Vagina (tissue), 2 donors: ENCODE measurements at regions not wholly inside any gene's neighbourhood (a gene's known extent, or its start where the extent isn't known, plus 50 kb on each side); places are given as distances from the start of the nearest gene placed in this dataset.

Experiments used
- POLR2A ChIP-seq, 2 donors: fragments of 450-650 bp; IDR thresholded peaks; one replicate each; pipeline ENCODE4 v1.6.1; 2017; ENCODE audit warnings: antibody characterized with exemption in 2 of 2, mild to moderate bottlenecking in 2 of 2, moderate library complexity in 2 of 2
- POLR2AphosphoS5 ChIP-seq, 2 donors: sonication (generic); formaldehyde crosslinking; IDR thresholded peaks; one replicate each; pipeline ENCODE4 v1.9.0; 2017; ENCODE audit warnings: antibody characterized with exemption in 2 of 2, mild to moderate bottlenecking in 2 of 2, low read depth in 1 of 2; ENCODE audit not compliant: insufficient read depth in 1 of 2
- TF ChIP-seq, protein P1 (sequence below), 3 experiments: fragments of 450-650 bp in 2 of 3; fragments of 200-600 bp in 1 of 3; sonication (generic) in 1 of 3; IDR thresholded peaks; one replicate each; pipeline ENCODE4 v1.5.1; 2017 to 2019; ENCODE audit warnings: antibody characterized with exemption in 3 of 3, mild to moderate bottlenecking in 2 of 3, moderate library complexity in 2 of 3

DNA sequence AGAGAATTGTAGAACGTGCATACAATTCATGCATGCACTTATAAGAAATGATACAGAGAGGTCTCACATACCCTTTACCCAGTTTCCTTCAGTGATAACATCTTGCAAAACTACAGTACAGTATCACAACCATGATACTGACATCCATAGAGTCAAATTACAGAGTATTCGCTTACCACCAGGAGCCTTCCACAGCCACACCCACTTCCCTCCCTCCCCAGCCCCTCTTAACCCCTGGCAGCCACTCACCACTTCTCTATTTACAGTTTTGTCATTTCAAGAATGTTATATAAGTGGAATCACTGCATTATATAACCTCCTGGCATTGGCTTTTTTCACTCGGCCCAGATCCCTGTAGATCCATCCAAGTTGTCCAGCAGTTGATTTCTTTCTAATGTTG is 143.8 kb downstream of the ZNF248 start:
- TF ChIP-seq, protein P1, sequence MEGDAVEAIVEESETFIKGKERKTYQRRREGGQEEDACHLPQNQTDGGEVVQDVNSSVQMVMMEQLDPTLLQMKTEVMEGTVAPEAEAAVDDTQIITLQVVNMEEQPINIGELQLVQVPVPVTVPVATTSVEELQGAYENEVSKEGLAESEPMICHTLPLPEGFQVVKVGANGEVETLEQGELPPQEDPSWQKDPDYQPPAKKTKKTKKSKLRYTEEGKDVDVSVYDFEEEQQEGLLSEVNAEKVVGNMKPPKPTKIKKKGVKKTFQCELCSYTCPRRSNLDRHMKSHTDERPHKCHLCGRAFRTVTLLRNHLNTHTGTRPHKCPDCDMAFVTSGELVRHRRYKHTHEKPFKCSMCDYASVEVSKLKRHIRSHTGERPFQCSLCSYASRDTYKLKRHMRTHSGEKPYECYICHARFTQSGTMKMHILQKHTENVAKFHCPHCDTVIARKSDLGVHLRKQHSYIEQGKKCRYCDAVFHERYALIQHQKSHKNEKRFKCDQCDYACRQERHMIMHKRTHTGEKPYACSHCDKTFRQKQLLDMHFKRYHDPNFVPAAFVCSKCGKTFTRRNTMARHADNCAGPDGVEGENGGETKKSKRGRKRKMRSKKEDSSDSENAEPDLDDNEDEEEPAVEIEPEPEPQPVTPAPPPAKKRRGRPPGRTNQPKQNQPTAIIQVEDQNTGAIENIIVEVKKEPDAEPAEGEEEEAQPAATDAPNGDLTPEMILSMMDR (IDR thresholded peaks at IDR 0.05) = no peak
- TF ChIP-seq POLR2A (IDR thresholded peaks at IDR 0.05) = no peak
- TF ChIP-seq POLR2AphosphoS5 (IDR thresholded peaks at IDR 0.05; ENCODE audit: insufficient read depth in 1 of 2, low read depth in 1 of 2) = no peak
